ENCODE measurements at regions not wholly inside any gene's neighbourhood (a gene's known extent, or its start where the extent isn't known, plus 50 kb on each side); places are given as distances from the start of the nearest gene placed in this dataset.
A peak's percentile ranks its signal among the peaks of the same experiment; 100 is the strongest.

- no peak overlapping the region for H3K9ac ChIP-seq (ENCODE audit: low read length)
- H3F3A ChIP-seq (ENCODE audit: insufficient read depth, low read length, poor library complexity, severe bottlenecking), result no peaks in the 10 kb centered on the region
- H3K27ac ChIP-seq (ENCODE audit: low read length), result no peak overlapping the region
- H3K4me3 ChIP-seq (ENCODE audit: low read length), result no peak overlapping the region
- peak; percentile 64 for TF ChIP-seq POLR2AphosphoS5 (IDR thresholded peaks at IDR 0.05)
- TF ChIP-seq TAF1 (IDR thresholded peaks at IDR 0.05; ENCODE audit: low read depth), result no peak
- no peak for TF ChIP-seq MXI1 (conservative IDR thresholded peaks at IDR 0.05; ENCODE audit: poor library complexity, severe bottlenecking)
- TF ChIP-seq EP300 (conservative IDR thresholded peaks at IDR 0.05; ENCODE audit: poor library complexity, severe bottlenecking), result peak; percentile 39
- TF ChIP-seq CTCF (IDR thresholded peaks at IDR 0.05; ENCODE audit: poor library complexity, severe bottlenecking), result no peak
- no peaks in the 10 kb centered on the region for H3K27me3 ChIP-seq (ENCODE audit: insufficient read depth, low read depth, low read length)
- no peaks in the 10 kb centered on the region for H3K9me2 ChIP-seq (ENCODE audit: insufficient read depth, low read length)
- H2AFZ ChIP-seq (ENCODE audit: low read depth, low read length), result no peak overlapping the region
- no peaks in the 10 kb centered on the region for H3K79me2 ChIP-seq (replicated peaks; ENCODE audit: insufficient read depth, low read length)
- H3K36me3 ChIP-seq (ENCODE audit: insufficient read depth, low read length), result no peaks in the 10 kb centered on the region
- no peak overlapping the region for H3K4me2 ChIP-seq (ENCODE audit: low read length)
- no peaks in the 10 kb centered on the region for H4K20me1 ChIP-seq (ENCODE audit: insufficient read depth)
- no peaks in the 10 kb centered on the region for H3K9me3 ChIP-seq (ENCODE audit: low read length)
These were observed 143.0 kb upstream of the TSHZ2 start for GRCh38 chr20:52829111-52829510.

- no peaks in the 10 kb centered on the region for H3F3A ChIP-seq (ENCODE audit: insufficient read depth, low read length, poor library complexity, severe bottlenecking)
- H3K36me3 ChIP-seq (ENCODE audit: insufficient read depth, low read length), result no peaks in the 10 kb centered on the region
- H3K27ac ChIP-seq (ENCODE audit: low read length), result no peak overlapping the region
- H3K4me3 ChIP-seq (ENCODE audit: low read length), result no peak overlapping the region
- H3K9me2 ChIP-seq (ENCODE audit: insufficient read depth, low read length), result no peaks in the 10 kb centered on the region
- H3K4me2 ChIP-seq (ENCODE audit: low read length), result no peak overlapping the region
- no peak overlapping the region for H3K9ac ChIP-seq (ENCODE audit: low read length)
- H3K79me2 ChIP-seq (replicated peaks; ENCODE audit: insufficient read depth, low read length), result no peaks in the 10 kb centered on the region
- H3K27me3 ChIP-seq (ENCODE audit: insufficient read depth, low read depth, low read length), result no peaks in the 10 kb centered on the region
- no peaks in the 10 kb centered on the region for H3K9me3 ChIP-seq (ENCODE audit: low read length)
- TF ChIP-seq TAF1 (IDR thresholded peaks at IDR 0.05; ENCODE audit: low read depth), result no peak
- TF ChIP-seq EP300 (conservative IDR thresholded peaks at IDR 0.05; ENCODE audit: poor library complexity, severe bottlenecking), result no peak
- no peak for TF ChIP-seq POLR2AphosphoS5 (IDR thresholded peaks at IDR 0.05)
- no peak for TF ChIP-seq SMC3 (conservative IDR thresholded peaks at IDR 0.05; ENCODE audit: poor library complexity)
- no peak for TF ChIP-seq RAD21 (conservative IDR thresholded peaks at IDR 0.05)
- TF ChIP-seq REST (IDR thresholded peaks at IDR 0.05; ENCODE audit: borderline replicate concordance), result no peak
- TF ChIP-seq MXI1 (conservative IDR thresholded peaks at IDR 0.05; ENCODE audit: poor library complexity, severe bottlenecking), result no peak
- no peak for TF ChIP-seq CTCF (IDR thresholded peaks at IDR 0.05; ENCODE audit: poor library complexity, severe bottlenecking)
- no peak for TF ChIP-seq EZH2 (IDR thresholded peaks at IDR 0.05; ENCODE audit: borderline replicate concordance, insufficient read depth, low read length, poor library complexity, severe bottlenecking)
- H4K20me1 ChIP-seq (ENCODE audit: insufficient read depth), result no peaks in the 10 kb centered on the region
- H2AFZ ChIP-seq (ENCODE audit: low read depth, low read length), result no peak overlapping the region
These were observed 144.0 kb upstream of the TSHZ2 start for GRCh38 chr20:52828199-52828598.
